NCI-H774 (cell line): ENCODE measurements at regions not wholly inside any gene's neighbourhood (a gene's known extent, or its start where the extent isn't known, plus 50 kb on each side); places are given as distances from the start of the nearest gene placed in this dataset.
A peak's percentile ranks its signal among the peaks of the same experiment; 100 is the strongest.
"Not testable (repeated sequence)": the region's sequence is repeated elsewhere in the genome, so short reads cannot be mapped to it uniquely, and the experiment has no call there.

Experiments used
- DNase-seq: peaks from one replicate; lab custom pipeline; 2025; lab: John Stamatoyannopoulos, UW

DNA sequence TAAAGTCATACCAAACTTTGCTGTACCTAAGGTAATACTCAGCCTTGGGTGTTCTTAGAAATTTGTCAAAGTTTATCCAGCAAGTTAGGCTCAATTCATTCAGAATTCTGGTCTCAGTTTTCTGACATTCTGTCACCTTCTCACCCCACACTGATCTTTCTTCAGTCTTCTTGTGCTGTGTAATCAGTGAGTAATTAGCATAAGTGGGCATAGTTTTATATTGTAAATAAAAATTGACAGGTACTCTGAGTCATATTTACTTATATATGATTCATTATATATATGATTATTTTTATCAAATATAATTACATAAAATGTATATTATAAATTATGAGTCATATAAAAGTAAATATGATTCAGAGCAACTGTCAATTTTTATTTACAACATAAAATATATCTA, 170.9 kb upstream of the MAGI2 start:
- no peak for DNase-seq

DNA sequence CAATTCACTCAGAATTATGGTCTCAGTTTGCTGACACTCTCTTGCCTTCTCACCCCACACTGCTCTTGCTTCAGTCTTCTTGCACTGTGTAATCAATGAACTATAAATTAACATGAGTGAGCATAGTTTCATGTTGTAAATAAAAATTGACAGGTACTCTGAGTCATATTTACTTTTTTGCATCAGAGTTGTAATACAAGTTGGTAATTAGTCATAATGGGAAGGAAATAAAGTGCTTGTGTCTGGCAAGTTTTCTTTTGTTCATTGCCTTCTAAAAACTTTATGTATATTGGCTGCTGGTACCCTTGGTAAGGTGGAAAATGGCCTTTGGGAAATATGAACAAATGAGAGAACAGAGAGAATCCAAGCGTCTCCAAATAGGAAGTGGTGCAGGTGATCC, 169.3 kb upstream of the MAGI2 start:
- DNase-seq: no peak

DNA sequence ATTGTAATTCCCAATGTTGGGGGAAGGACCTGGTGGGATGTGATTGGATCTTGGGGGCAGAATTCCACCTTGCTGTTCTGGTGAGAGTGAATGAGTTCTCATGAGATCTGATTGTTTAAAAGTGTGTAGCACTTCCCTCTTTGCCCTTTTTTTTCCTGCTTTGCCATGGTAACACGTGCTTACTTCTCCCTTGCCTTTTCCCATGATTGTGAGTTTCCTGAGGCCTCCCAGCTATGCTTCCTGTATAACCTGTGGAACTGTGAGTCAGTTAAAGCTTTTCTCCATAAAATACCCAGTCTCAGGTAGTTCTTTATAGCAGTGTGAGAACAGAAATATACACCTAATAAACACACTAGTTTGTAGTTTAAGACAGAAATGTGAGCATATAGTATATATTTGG, 166.8 kb upstream of the MAGI2 start:
- DNase-seq: no peak

DNA sequence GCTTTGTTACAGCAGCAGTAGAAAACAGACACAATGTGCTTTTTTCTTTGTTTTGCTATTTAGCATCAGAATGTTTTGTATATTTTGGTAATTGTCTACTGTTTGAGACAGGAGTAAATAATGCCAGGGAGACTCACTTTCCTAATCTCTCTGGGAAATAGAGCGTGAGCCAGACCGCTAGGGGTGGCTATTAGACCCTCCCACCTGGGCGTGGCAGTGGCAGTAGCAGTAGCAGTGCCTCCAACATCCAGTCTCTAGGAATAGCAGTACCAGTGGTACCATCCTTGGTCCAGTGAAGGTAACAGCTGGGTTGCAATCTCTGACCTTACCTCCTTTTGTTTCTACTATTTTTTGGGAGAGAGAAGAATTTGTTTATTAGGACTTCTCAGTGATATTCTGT, 165.7 kb upstream of the MAGI2 start:
- DNase-seq: no peak

DNA sequence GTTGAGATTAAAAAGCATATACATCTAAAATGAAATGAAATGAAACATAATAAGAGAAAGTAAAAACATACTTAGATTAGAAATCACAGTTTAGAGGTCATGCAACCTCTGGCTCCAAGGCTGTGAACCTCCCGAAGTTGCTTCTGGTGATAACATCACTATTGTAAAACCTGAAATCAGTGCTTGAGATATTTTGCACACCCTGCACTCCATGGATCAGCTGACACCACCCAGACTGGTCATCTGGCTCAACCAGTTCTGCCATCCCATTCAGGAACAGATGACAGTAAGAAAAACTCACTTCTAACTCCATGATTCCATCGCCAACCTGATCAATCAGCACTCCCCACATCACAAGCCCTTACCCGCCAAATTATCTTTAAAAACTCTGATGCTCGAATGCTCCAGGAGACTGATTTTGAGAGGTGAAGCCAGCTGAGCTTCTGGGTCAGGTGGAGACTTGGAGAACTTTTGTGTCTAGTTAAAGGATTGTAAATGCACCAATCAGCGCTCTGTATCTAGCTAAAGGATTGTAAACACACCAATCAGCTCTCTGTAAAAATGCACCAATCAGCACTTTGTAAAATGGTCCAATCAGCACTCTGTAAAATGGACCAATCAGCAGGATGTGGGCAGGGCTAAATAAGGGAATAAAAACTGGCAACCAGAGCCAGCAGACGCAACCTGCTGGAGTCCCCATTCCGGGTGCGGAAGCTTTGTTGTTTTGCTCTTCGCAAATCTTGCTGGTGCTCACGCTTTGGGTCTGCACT, 162.6 kb upstream of the MAGI2 start:
- no peak for DNase-seq

DNA sequence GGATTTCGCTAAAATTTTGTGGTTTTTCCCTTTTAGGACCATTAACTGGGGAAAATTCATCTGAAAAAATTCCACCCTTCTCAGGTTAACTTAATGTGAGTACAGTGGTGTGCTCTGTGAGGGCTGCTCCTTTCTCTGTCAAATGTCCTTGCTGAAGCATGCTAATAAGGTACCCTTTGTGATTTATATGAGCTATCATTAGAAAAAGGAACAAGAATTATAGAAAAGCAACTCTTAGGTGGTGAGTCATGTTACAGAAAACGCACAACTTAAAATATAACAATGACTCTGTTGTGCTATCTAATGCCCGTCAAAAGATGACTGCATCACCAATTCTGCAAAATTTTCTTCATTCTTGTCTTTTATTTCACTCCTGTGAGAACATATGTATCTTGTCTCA, 162.0 kb upstream of the MAGI2 start:
- DNase-seq: no peak

DNA sequence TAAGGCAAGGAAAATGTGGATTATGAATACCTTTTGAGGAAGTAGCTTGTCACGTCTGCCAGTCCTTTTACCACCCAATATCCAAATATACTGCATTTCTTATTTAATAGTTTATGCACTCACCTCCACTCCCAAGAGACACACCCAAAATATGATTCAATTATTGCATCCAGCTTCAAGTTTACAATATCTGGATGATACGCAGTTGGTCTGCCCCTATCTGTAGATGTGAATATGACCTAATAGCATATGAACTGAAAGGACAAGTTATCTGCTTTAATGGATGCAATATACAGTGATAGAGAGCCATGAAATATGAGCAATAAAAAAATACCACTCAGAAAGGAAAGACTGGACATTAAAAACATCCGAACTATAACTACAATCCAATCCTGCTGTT, 159.4 kb upstream of the MAGI2 start:
- no peak for DNase-seq

DNA sequence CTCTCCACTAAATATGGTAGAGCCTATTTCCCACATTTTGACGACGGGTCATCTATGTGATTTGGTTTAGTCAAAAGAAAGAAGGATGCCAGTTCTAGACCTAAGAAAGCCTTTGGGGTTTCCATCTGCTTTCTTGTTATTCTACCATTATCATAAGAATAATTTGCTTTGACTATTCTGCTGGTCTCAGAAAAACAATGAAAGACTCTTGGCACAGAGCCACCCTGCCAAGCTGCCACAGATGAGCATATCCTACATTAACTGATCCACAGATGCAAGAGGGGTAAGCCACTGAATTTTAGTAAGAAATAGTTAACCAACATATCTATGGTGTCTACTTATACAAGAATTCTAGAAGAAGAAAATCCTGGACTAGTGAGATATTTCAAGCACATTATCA, 158.6 kb upstream of the MAGI2 start:
- DNase-seq: no peak

DNA sequence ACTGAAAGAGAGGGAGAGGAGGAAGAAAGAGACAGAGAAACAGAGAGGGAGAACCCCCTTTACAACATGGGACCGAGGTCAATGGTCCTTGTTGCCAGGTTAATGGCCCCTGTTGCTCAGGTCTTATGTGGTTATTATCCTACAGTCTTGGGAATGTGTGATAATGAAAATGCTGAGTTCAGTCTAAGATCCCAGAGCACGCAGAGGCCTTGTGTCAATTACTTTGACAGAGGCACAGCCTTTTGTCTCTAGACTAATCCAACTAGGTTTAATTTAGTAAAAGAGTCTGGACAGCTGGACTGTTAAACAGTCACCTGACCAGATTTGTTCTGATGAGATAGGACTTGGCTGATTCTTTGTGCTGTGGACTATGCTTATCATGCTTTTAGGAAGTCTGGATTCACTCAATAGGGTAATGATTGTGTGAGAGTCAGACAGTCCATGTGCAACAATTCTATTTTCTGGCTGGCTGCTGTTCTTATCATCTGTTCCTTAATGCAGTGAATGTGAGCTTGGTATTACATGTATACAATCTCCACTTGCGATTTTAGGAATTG, 157.4 kb upstream of the MAGI2 start:
- DNase-seq: no peak

DNA sequence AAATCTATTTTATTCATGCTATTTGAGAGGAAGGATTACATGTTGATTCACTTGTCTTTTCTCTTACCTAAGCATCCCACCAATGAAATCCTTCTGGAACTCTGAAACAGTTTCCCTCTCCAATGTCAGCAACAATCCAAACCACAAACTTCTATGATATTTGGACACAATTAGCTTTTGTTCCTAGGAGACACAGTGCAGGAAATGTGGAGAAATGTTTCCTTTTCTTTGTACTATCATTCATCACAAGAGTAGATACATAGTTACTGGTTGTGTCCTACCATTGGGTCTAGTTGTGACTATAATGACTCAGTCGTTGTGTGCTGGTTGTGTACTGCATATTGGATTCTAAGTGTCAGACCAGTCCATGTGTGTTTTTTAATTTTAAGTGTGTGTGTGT, 156.8 kb upstream of the MAGI2 start:
- no peak for DNase-seq

DNA sequence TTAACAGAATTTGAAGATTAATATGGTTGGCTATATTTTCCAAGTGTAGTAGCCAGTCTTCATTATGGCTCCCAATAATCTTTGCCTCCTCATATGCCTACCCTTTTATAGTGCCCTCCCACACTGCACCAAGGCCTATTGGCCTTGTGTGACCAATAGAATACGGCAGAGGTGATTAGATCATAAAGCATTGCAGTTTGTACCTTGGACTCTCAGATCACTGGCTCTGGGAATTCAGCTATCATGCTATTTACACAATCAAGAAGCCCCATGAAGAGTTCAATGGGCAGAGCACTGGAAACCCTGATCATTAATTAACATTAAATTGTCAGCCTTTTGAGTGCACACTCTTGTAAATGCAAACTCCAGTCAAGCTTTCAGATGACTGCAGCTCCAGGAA, 154.5 kb upstream of the MAGI2 start:
- no peak for DNase-seq

DNA sequence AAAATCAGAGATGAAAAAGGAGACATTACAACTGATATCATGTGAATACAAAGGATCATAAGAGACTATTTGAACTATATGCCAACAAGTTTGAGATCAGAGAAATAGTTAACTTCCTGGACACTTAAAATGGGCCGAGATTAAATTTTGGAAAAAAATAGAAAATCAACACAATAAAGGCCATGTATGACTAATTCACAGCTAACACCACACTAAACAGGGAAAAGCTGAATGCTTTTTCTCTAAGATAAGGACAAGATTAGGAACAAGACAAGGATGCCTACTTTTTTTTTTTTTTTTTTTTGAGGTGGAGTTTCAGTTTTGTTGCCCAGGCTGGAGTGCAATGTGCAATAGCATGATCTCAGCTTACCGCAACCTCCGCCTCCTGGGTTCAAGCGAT, 151.4 kb upstream of the MAGI2 start:
- DNase-seq: no peak

DNA sequence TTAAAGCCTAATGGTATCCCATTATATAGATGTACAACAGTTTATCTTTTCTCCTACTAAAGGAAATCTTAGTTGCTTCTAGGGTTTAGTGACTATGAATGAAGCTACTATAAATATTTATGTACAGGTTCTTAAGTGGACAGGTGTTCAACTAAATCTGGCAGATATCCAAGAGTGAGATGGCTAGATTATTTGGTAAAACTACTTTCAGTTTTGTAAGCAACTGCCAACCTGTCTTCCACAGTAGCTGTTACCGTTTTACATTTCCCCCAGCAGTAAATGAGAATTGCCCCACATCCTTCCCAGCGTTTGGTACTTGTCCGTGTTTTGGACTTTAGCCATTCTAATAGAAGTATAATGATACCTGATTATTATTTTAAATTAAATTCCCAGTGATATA, 144.9 kb upstream of the MAGI2 start:
- peak; percentile 74 for DNase-seq

DNA sequence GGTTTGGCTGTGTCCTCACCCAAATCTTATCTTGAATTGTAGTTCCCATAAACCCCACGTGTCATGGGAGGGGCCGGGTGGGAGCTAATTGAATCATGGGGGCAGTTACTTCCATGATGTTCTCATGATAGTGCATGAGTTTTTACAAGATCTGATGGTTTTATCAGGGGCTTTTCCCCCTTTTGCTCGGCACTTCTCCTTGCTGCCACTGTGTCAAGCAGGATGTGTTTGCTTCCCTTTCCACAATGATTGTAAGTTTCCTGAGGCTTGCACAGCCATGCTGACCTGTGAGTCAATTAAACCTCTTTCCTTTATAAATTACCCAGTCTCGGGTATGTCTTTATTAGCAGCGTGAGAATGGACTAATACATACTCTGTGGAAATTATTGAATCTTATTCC, 141.2 kb upstream of the MAGI2 start:
- not testable (repeated sequence) for DNase-seq

DNA sequence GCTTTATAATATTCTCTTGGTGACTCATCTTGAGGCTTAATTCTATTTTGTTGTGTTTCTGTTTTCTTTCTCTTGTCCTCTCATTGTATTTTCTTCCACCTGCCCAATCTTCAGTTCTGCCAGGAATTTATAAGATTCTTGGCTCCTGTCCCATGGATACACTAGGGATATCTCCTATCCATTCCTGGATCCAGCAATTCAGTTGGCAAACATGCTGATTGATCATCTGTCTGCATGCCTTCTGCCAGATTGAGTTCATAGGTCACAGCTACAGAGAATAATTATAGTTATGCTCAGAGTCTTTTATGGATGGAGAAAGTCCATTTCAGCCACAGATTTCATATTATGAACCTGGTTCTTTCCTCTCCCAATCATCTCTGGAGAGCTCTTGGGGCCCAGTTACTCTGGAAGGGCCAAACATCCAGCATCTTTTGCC, 140.4 kb upstream of the MAGI2 start:
- DNase-seq: no peak

DNA sequence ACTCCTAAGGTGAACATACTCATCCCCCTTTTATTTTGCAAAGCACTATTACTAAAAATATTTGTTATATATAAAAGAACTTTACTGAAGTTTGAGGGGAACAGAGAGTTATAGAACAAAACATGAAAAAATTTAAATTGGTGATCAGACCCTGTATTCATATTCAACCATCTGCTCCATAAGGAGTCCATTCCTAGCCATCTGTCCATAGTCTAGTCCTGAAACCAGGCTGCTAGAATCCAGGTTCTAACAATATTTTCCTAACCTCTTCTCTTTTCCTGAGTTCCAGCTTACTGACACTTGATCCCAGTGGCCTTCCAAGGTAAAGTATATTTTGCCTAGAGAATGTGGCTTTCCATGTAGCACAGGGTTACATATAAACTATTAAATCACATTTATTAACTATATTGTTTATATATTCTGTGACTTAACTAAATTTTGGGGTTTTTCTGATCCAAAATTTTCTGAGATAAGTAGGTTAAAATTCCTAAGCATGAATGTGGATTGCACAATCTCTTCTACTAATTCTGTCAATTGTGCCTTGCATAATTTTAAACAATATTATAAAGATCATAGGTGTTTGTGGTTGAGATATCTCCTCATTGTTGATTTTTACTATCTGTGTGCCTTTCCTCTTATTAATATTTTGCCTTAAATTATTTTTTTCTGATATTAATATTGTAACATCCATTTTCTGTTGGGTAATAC, 137.6 kb upstream of the MAGI2 start:
- DNase-seq: no peak

DNA sequence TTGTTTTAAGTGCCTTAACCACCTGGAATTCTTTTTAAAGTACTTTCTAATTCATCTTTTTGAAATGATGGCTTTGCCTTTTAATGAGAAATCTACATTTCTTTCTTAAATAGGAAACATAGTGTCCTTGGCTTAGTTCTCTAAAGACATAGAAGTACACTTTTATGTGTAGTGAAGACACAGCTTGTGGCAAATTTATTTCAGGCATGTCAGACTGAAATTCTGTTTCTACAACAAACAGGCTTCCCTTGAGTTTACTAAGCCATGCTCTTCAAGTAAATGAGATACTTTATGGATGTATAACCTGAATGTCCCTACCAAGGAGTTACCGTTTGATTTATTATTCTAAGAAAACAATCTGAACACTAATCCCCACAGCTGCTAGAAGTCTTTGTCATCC, 136.9 kb upstream of the MAGI2 start:
- no peak for DNase-seq

DNA sequence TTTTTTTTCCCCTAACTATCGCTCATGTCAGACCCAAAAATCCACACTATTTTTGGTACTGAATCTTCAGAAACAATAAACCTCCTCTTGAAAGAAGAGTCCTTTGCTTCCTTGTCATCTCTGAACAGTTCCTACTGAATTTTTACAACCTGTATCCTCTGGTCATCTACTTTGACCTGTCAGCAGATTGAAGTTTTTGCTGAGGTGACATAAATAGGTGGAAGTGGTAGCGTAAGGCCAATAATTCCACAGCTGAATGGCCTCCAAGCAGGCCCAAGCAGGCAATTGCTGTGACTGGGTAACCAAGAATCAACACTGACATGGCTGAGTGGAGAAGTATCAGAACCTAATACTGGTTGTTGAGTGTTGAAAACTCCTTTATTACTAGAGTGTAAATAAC, 117.4 kb upstream of the MAGI2 start:
- no peak for DNase-seq

DNA sequence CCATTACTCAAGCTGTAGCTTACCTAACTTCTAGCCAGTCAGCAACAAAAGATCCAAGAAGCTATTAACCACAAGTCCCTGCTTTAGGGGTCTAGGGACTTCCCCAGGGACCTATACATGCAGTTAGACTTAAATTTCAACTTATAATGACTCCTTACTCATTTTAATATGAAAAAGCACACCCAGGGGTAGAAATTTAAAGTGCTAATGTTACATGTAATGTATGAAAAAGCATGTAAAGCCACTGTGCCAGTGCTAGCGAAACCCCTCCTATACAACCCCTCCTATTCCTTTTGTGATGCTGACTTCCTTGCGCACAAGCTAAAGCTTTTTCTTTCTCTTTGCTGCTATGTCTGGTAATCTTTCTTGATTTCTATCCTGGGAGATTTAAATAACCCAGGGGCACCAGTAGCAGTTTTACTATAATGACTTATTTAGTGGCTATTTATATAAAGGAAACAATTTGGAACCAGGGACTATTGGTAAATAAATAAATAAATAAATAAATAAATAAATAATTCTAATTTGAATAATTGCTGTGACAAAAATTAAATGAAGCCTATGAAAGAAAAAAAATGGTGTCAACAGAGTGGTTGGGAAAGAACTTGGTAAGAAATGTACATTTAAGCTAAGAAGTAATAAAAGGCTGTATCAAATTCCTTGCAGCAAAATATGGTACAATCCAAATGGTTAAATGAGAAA, 110.5 kb upstream of the MAGI2 start:
- no peak for DNase-seq

DNA sequence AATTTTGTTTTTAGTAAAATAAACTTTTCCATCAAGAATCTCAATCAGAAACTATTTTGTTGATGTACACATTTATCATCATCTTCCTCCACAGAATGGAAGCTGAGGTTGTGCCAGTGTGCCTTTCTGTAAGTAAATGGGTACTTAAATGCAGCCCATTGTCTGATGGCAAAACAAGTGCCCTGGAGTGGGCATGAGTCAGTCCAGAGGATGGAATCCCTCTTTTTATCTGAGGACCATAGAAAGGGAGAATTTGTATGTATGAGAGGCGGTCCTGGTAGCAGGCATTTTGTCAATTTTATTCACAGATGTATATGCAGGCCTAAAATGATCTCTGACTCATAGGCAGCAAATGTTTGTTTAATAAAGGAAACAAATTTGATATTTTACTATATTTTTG, 102.1 kb upstream of the MAGI2 start:
- no peak for DNase-seq

DNA sequence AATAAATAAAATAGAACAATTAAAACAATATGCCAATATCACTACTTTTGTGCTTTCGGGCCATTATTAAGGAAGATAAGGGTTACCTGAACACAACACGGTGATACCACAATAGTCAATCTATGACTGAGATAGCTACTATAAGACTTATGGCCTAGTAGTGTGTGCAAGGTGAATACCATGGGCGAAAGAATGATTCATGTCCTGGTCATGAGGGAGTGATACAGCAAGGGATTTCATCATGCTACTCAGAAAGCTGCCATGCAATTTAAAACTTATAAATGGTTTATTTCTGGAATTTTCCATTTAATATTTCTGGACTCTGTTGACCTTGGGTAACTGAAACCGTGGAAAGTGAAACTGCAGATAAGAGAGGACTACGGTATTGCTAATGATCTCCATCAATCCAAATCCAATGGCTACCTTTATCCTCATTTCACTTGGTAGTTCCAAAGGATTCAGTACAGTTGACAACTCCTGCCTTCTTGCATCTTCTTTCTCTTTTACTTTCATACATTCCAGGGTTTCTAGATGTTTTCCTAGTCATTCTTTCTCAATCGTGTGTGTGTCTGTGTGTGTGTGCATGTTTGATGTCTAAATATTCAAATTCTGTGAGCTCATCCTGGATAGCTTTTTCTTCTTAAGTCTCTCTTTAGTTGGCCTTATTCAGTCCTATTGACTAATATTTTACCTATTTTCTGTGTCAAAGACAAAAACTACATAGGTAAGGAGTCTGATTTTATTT, 100.5 kb upstream of the MAGI2 start:
- DNase-seq: no peak

DNA sequence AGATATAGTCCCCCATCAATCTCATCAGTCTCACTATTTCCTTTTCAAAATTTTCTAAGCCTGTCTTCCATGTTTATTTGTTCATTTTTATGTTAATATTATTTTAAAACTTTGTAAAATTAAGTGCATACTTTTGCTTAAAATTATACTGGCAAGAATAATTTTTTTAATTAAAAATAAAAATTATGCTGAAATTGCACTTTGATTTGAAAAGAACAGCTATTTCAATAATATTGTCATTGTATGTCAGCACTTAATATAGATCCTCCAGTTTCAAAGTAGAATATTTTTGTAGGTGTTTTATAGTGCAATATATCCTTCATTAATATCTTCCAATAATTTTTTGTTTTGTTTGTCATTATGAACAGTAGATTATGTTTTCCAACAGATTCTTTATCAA, 99.0 kb upstream of the MAGI2 start:
- DNase-seq: no peak
